ENCODE measurements at regions not wholly inside any gene's neighbourhood (a gene's known extent, or its start where the extent isn't known, plus 50 kb on each side); places are given as distances from the start of the nearest gene placed in this dataset.

GRCh38 chr6:169093066-169093723 is 160.5 kb downstream of the THBS2 start:
- no peak for TF ChIP-seq EP300 (IDR thresholded peaks at IDR 0.05; ENCODE audit: borderline replicate concordance)

GRCh38 chr6:169092375-169092774 is 161.3 kb downstream of the THBS2 start:
- TF ChIP-seq TEAD4 (IDR thresholded peaks at IDR 0.05), result no peak
- no peak for TF ChIP-seq EP300 (IDR thresholded peaks at IDR 0.05; ENCODE audit: borderline replicate concordance)
- TF ChIP-seq NFIC (IDR thresholded peaks at IDR 0.05), result no peak
- TF ChIP-seq CEBPB (IDR thresholded peaks at IDR 0.05), result no peak
- TF ChIP-seq REST (IDR thresholded peaks at IDR 0.05; ENCODE audit: low read depth), result no peak
- TF ChIP-seq EGR1 (IDR thresholded peaks at IDR 0.05), result no peak
- TF ChIP-seq YY1 (IDR thresholded peaks at IDR 0.05; ENCODE audit: low read depth), result no peak
- TF ChIP-seq FOXM1 (IDR thresholded peaks at IDR 0.05; ENCODE audit: borderline replicate concordance, low read depth), result no peak
- TF ChIP-seq CREB1 (IDR thresholded peaks at IDR 0.05; ENCODE audit: low read depth), result no peak
- no peak for TF ChIP-seq TCF12 (IDR thresholded peaks at IDR 0.05; ENCODE audit: low read depth)
- TF ChIP-seq ZBTB7A (IDR thresholded peaks at IDR 0.05; ENCODE audit: low read depth), result no peak
- no peak for TF ChIP-seq MAX (IDR thresholded peaks at IDR 0.05)
- TF ChIP-seq USF1 (IDR thresholded peaks at IDR 0.05), result no peak
- TF ChIP-seq TAF1 (IDR thresholded peaks at IDR 0.05; ENCODE audit: low read depth), result no peak
- no peak for TF ChIP-seq RAD21 (IDR thresholded peaks at IDR 0.05; ENCODE audit: low read depth)

- no peak for TF ChIP-seq EP300 (IDR thresholded peaks at IDR 0.05; ENCODE audit: borderline replicate concordance)
- TF ChIP-seq USF1 (IDR thresholded peaks at IDR 0.05), result no peak
- no peak for TF ChIP-seq TEAD4 (IDR thresholded peaks at IDR 0.05)
- no peak for TF ChIP-seq CREB1 (IDR thresholded peaks at IDR 0.05; ENCODE audit: low read depth)
- no peak for TF ChIP-seq MAX (IDR thresholded peaks at IDR 0.05)
- no peak for TF ChIP-seq CEBPB (IDR thresholded peaks at IDR 0.05)
Observed at GRCh38 chr6:169088762-169089161, 164.9 kb downstream of the THBS2 start.

- TF ChIP-seq USF1 (IDR thresholded peaks at IDR 0.05) (no peak), YY1 (IDR thresholded peaks at IDR 0.05; ENCODE audit: low read depth) (no peak), EGR1 (IDR thresholded peaks at IDR 0.05) (no peak), ZBTB7A (IDR thresholded peaks at IDR 0.05; ENCODE audit: low read depth) (no peak), TCF12 (IDR thresholded peaks at IDR 0.05; ENCODE audit: low read depth) (no peak), CREB1 (IDR thresholded peaks at IDR 0.05; ENCODE audit: low read depth) (no peak), EP300 (IDR thresholded peaks at IDR 0.05; ENCODE audit: borderline replicate concordance) (no peak)
Observed at GRCh38 chr6:169087443-169088041, 166.1 kb downstream of the THBS2 start.

- TF ChIP-seq CEBPB (IDR thresholded peaks at IDR 0.05) (no peak), NFIC (IDR thresholded peaks at IDR 0.05) (no peak), RAD21 (IDR thresholded peaks at IDR 0.05; ENCODE audit: low read depth) (no peak), FOXM1 (IDR thresholded peaks at IDR 0.05; ENCODE audit: borderline replicate concordance, low read depth) (no peak)
Observed at GRCh38 chr6:169086020-169086419, 167.6 kb downstream of the THBS2 start.

- no peak for TF ChIP-seq MAX (IDR thresholded peaks at IDR 0.05)
- no peak for TF ChIP-seq NFIC (IDR thresholded peaks at IDR 0.05)
- no peak for TF ChIP-seq USF1 (IDR thresholded peaks at IDR 0.05)
- TF ChIP-seq TCF12 (IDR thresholded peaks at IDR 0.05; ENCODE audit: low read depth), result no peak
- no peak for TF ChIP-seq EP300 (IDR thresholded peaks at IDR 0.05; ENCODE audit: borderline replicate concordance)
- no peak for TF ChIP-seq RAD21 (IDR thresholded peaks at IDR 0.05; ENCODE audit: low read depth)
- TF ChIP-seq FOXM1 (IDR thresholded peaks at IDR 0.05; ENCODE audit: borderline replicate concordance, low read depth), result no peak
- TF ChIP-seq REST (IDR thresholded peaks at IDR 0.05; ENCODE audit: low read depth), result no peak
- TF ChIP-seq EGR1 (IDR thresholded peaks at IDR 0.05), result no peak
- no peak for TF ChIP-seq CREB1 (IDR thresholded peaks at IDR 0.05; ENCODE audit: low read depth)
- TF ChIP-seq ZBTB7A (IDR thresholded peaks at IDR 0.05; ENCODE audit: low read depth), result no peak
- TF ChIP-seq YY1 (IDR thresholded peaks at IDR 0.05; ENCODE audit: low read depth), result no peak
- TF ChIP-seq TAF1 (IDR thresholded peaks at IDR 0.05; ENCODE audit: low read depth), result no peak
- no peak for TF ChIP-seq CEBPB (IDR thresholded peaks at IDR 0.05)
- TF ChIP-seq TEAD4 (IDR thresholded peaks at IDR 0.05), result no peak
Observed at GRCh38 chr6:169085466-169085865, 168.2 kb downstream of the THBS2 start.
